ENCODE measurements at regions not wholly inside any gene's neighbourhood (a gene's known extent, or its start where the extent isn't known, plus 50 kb on each side); places are given as distances from the start of the nearest gene placed in this dataset.

DNA sequence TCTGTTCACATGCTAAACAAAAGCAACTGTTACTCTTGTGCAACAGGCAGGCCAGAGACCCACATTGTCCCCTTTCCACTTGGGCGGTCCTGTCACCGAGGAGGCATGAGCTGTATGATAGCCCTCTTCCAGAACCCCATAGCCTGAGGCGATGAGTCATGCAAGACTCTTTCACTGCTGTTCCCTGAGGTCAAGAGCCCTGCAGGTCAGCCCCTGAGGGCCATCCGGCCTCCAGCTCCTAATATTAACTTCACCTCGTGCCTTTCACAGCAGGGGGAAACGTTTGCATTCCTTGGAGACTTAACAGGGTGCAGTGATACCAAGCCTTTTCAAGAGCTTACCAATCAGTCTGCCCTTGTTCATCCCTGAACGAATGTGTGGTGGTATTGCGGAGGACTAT, 253.3 kb upstream of the ECI2 start:
- H3K4me2 ChIP-seq (ENCODE audit: low read length): no peak overlapping the region
- H3K9ac ChIP-seq (ENCODE audit: low read length): no peak overlapping the region
- H4K20me1 ChIP-seq (ENCODE audit: insufficient read depth, low read length): no peaks in the 10 kb centered on the region
- no peak overlapping the region for H3K27ac ChIP-seq (ENCODE audit: low read depth, low read length, poor library complexity, severe bottlenecking)
- H3K4me1 ChIP-seq (ENCODE audit: insufficient read depth, low read length, severe bottlenecking): no peaks in the 10 kb centered on the region
- H2AFZ ChIP-seq (ENCODE audit: low read length): no peak overlapping the region
- H3K9me2 ChIP-seq (ENCODE audit: low read depth, low read length): no peaks in the 10 kb centered on the region
- H3K27me3 ChIP-seq (ENCODE audit: insufficient read depth, low read length): peaks cover 3% of the 10 kb centered on the region
- H3K4me3 ChIP-seq (ENCODE audit: low read depth, low read length, poor library complexity, severe bottlenecking): no peak overlapping the region
- H3F3A ChIP-seq (ENCODE audit: insufficient read depth, low read length): no peaks in the 10 kb centered on the region
- TF ChIP-seq, protein P1, sequence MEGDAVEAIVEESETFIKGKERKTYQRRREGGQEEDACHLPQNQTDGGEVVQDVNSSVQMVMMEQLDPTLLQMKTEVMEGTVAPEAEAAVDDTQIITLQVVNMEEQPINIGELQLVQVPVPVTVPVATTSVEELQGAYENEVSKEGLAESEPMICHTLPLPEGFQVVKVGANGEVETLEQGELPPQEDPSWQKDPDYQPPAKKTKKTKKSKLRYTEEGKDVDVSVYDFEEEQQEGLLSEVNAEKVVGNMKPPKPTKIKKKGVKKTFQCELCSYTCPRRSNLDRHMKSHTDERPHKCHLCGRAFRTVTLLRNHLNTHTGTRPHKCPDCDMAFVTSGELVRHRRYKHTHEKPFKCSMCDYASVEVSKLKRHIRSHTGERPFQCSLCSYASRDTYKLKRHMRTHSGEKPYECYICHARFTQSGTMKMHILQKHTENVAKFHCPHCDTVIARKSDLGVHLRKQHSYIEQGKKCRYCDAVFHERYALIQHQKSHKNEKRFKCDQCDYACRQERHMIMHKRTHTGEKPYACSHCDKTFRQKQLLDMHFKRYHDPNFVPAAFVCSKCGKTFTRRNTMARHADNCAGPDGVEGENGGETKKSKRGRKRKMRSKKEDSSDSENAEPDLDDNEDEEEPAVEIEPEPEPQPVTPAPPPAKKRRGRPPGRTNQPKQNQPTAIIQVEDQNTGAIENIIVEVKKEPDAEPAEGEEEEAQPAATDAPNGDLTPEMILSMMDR (IDR thresholded peaks at IDR 0.05; ENCODE audit: low read length): no peak
- TF ChIP-seq EZH2 (IDR thresholded peaks at IDR 0.05; ENCODE audit: borderline replicate concordance, low read length): no peak
- H3K79me2 ChIP-seq (ENCODE audit: insufficient read depth, low read length): no peaks in the 10 kb centered on the region
- H3K9me3 ChIP-seq (ENCODE audit: low read length): 0 out of 2 replicates have a peak, but pooled peaks cover 2% of the 10 kb centered on the region
- H3K36me3 ChIP-seq (ENCODE audit: insufficient read depth, low read length): peaks cover 3% of the 10 kb centered on the region; the same call in 1 of the 2 replicates

DNA sequence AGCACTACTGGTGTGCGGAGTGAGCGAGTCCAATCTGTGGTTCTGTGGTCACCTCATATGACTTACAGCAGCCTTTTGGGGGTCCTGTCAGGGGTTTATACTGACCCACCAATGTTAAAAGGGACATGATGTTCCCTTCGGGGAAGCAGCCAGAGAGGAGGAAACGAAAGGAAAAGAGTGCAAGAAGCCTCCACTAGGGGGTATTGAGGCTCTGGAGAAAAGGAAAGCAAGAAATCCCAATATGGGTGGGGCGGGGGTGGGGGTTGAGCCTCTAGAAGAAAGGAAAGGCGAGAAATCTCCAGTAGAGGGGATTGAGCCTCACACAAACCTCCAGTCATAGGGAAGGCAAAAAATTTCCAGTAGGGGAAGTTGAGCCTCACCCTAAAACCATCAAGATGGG, 249.3 kb upstream of the ECI2 start:
- Histone ChIP-seq H3K27ac (ENCODE audit: low read depth, low read length, poor library complexity, severe bottlenecking) (no peak overlapping the region), H3K79me2 (ENCODE audit: insufficient read depth, low read length) (no peaks in the 10 kb centered on the region), H3K4me1 (ENCODE audit: insufficient read depth, low read length, severe bottlenecking) (no peaks in the 10 kb centered on the region), H3K4me3 (ENCODE audit: low read depth, low read length, poor library complexity, severe bottlenecking) (no peak overlapping the region), H4K20me1 (ENCODE audit: insufficient read depth, low read length) (no peaks in the 10 kb centered on the region), H3K36me3 (ENCODE audit: insufficient read depth, low read length) (peaks cover 3% of the 10 kb centered on the region; the same call in 1 of the 2 replicates), H3K27me3 (ENCODE audit: insufficient read depth, low read length) (no peaks in the 10 kb centered on the region; the same call in 1 of the 2 replicates), H3K9ac (ENCODE audit: low read length) (no peak overlapping the region), H3K9me2 (ENCODE audit: low read depth, low read length) (no peaks in the 10 kb centered on the region), H2AFZ (ENCODE audit: low read length) (no peak overlapping the region), H3K4me2 (ENCODE audit: low read length) (no peak overlapping the region), H3K9me3 (ENCODE audit: low read length) (0 out of 2 replicates have a peak, but pooled peaks cover 6% of the 10 kb centered on the region), H3F3A (ENCODE audit: insufficient read depth, low read length) (no peaks in the 10 kb centered on the region)
- TF ChIP-seq, protein P1 (IDR thresholded peaks at IDR 0.05; ENCODE audit: low read length): no peak
- no peak for TF ChIP-seq EZH2 (IDR thresholded peaks at IDR 0.05; ENCODE audit: borderline replicate concordance, low read length)

DNA sequence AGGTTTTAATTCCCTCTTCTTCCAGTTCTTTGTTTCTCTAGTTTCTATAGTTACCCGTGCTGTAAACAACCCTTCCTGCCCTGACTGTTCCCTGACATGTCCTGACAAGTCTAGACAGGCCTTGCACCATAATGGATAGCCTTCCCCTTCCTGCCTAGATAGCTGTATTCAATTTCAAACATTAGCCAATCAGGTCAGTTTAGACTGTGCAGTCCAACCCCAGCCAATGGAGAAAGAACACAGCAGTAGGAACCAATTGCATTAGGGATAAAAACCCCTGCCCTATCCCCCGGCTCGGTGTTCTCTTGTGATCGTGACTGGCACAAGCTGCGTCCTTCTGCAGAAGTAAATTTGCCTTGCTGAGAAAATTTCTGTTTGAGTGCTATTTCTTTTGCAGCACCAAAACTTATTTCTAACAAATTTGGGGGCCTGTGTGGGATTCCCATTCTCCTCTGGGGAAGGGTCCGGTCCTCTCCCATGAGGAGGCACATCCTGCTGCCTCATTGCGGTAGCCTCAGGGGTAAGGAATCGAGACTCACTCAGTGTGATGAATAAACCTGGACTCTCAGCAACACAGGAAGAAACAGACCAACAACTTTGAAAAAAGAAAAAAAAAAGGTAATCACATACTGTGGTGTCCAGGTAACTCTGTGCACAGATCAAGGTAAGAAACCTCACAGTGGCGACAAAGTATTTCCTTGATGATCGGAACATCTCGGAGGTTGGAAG, 248.7 kb upstream of the ECI2 start:
- H2AFZ ChIP-seq (ENCODE audit: low read length): no peak overlapping the region
- TF ChIP-seq, protein P1 (IDR thresholded peaks at IDR 0.05; ENCODE audit: low read length): no peak
- no peak for TF ChIP-seq EZH2 (IDR thresholded peaks at IDR 0.05; ENCODE audit: borderline replicate concordance, low read length)
- no peaks in the 10 kb centered on the region for H4K20me1 ChIP-seq (ENCODE audit: insufficient read depth, low read length)
- H3F3A ChIP-seq (ENCODE audit: insufficient read depth, low read length): no peaks in the 10 kb centered on the region
- no peaks in the 10 kb centered on the region for H3K4me1 ChIP-seq (ENCODE audit: insufficient read depth, low read length, severe bottlenecking)
- no peak overlapping the region for H3K9ac ChIP-seq (ENCODE audit: low read length)
- H3K27me3 ChIP-seq (ENCODE audit: insufficient read depth, low read length): no peaks in the 10 kb centered on the region; the same call in 1 of the 2 replicates
- no peak overlapping the region for H3K4me3 ChIP-seq (ENCODE audit: low read depth, low read length, poor library complexity, severe bottlenecking)
- no peak overlapping the region for H3K4me2 ChIP-seq (ENCODE audit: low read length)
- H3K9me2 ChIP-seq (ENCODE audit: low read depth, low read length): no peaks in the 10 kb centered on the region
- H3K9me3 ChIP-seq (ENCODE audit: low read length): 0 out of 2 replicates have a peak, but pooled peaks cover 6% of the 10 kb centered on the region
- no peaks in the 10 kb centered on the region for H3K79me2 ChIP-seq (ENCODE audit: insufficient read depth, low read length)
- peaks cover 3% of the 10 kb centered on the region; the same call in 1 of the 2 replicates for H3K36me3 ChIP-seq (ENCODE audit: insufficient read depth, low read length)
- H3K27ac ChIP-seq (ENCODE audit: low read depth, low read length, poor library complexity, severe bottlenecking): no peak overlapping the region

Data from OCI-LY1 (cell line).